HCT116 (cell line): ENCODE measurements at regions not wholly inside any gene's neighbourhood (a gene's known extent, or its start where the extent isn't known, plus 50 kb on each side); places are given as distances from the start of the nearest gene placed in this dataset.

Experiments used
- ATAC-seq: fragments of 200-7000 bp; cut with Tn5 transposase; 2 replicates; pipeline ENCODE4 v1.9.1; 2020; ENCODE audit warnings: mild to moderate bottlenecking, moderate library complexity
- BruUV-seq: library from RNA; stranded (reverse); fragments of 400-500 nt; replicated peaks from 2 replicates; lab custom pipeline; 2021; lab: Mats Ljungman, UMichigan
- CTCF ChIA-PET: fragments of 300-600 bp; sonication (Branson Sonifier 250); formaldehyde crosslinking; loops from one replicate; lab custom pipeline; 2021; ENCODE audit warnings: antibody characterized with exemption; lab: Charles Lee
- POLR2A ChIA-PET: fragments of 300-600, 350-600 bp; sonication (Branson Sonifier 250); formaldehyde crosslinking; loops from one replicate; lab custom pipeline; 2021; ENCODE audit warnings: antibody characterized with exemption; lab: Charles Lee
- RAD21 ChIA-PET, 2 experiments: fragments of 300-600 bp; sonication (Branson Sonifier 250); formaldehyde crosslinking; loops; one replicate each; lab custom pipeline; 2023; ENCODE audit warnings: low total read pairs in 2 of 2; ENCODE audit not compliant: uncharacterized antibody in 2 of 2, unreplicated experiment in 2 of 2, low non-redundant PET in 1 of 2; lab: Charles Lee
- DNase-seq: peaks from one replicate; pipeline ENCODE4 v3.0.0-alpha.2; 2010; ENCODE audit warnings: low read depth, low spot score
- H2AFZ ChIP-seq: fragments of 200-600 bp; shearing (Covaris generic), sonication (generic); 2 replicates; pipeline ENCODE4 v1.6.1; 2017; ENCODE audit warnings: low read depth, mixed run types, mixed read lengths, antibody characterized with exemption, low read length; ENCODE audit not compliant: poor library complexity, severe bottlenecking
- H3K27ac ChIP-seq: 2 replicates; pipeline ENCODE4 v1.5.1; 2012; ENCODE audit warnings: low read depth, low read length
- H3K27me3 ChIP-seq: fragments of 200-600 bp; sonication (generic); 2 replicates; pipeline ENCODE4 v1.6.1; 2016; ENCODE audit warnings: mixed run types, low read length, mixed read lengths; ENCODE audit not compliant: insufficient read depth
- H3K36me3 ChIP-seq, 2 experiments: fragments of 200-500 bp in 1 of 2; fragments of 200-600 bp in 1 of 2; sonication (Bioruptor generic) in 1 of 2; sonication (generic) in 1 of 2; 2 replicates each; pipeline versions ENCODE4 v1.5.1 to v1.6.1; 2014 to 2016; ENCODE audit warnings: low read length in 2 of 2, inconsistent platforms in 1 of 2, mixed read lengths in 1 of 2, mixed run types in 1 of 2; ENCODE audit not compliant: insufficient read depth in 2 of 2, control insufficient read depth in 1 of 2
- H3K4me1 ChIP-seq, 2 experiments: fragments of 200-600 bp in 1 of 2; sonication (generic) in 1 of 2; 2 replicates each; pipeline versions ENCODE4 v1.5.1 to v1.6.1; 2012 to 2017; ENCODE audit warnings: low read length in 2 of 2, inconsistent platforms in 1 of 2, mild to moderate bottlenecking in 1 of 2, mixed read lengths in 1 of 2, mixed run types in 1 of 2, moderate library complexity in 1 of 2; ENCODE audit not compliant: insufficient read depth in 2 of 2, control insufficient read depth in 1 of 2
- H3K4me2 ChIP-seq: fragments of 200-600 bp; sonication (generic); 2 replicates; pipeline ENCODE4 v1.6.1; 2017; ENCODE audit warnings: mixed run types, low read length, mixed read lengths
- H3K4me3 ChIP-seq, 2 experiments: fragments of 200-600 bp in 1 of 2; sonication (generic) in 1 of 2; replicated peaks in 1 of 2; 2 replicates each; pipeline ENCODE4 v1.5.1; 2011 to 2016; ENCODE audit warnings: low read length in 2 of 2, control low read depth in 1 of 2, low read depth in 1 of 2, mild to moderate bottlenecking in 1 of 2, mixed read lengths in 1 of 2, mixed run types in 1 of 2
- H3K79me2 ChIP-seq: fragments of 200-600 bp; sonication (generic); 2 replicates; pipeline ENCODE4 v1.6.1; 2017; ENCODE audit warnings: mild to moderate bottlenecking, mixed run types, low read length, moderate library complexity, mixed read lengths; ENCODE audit not compliant: insufficient read depth
- H3K9ac ChIP-seq: fragments of 200-600 bp; sonication (generic); 2 replicates; pipeline ENCODE4 v1.6.1; 2016; ENCODE audit warnings: low read length, mixed read lengths
- H3K9me2 ChIP-seq: fragments of 200-600 bp; sonication (generic), shearing (Covaris generic); 2 replicates; pipeline ENCODE4 v1.6.1; 2017; ENCODE audit warnings: mixed run types, mild to moderate bottlenecking, moderate library complexity; ENCODE audit not compliant: insufficient read depth
- H3K9me3 ChIP-seq, 2 experiments: fragments of 200-500 bp in 1 of 2; fragments of 200-600 bp in 1 of 2; sonication (Bioruptor generic) in 1 of 2; sonication (generic) in 1 of 2; 2 replicates each; pipeline ENCODE4 v1.6.1; 2014 to 2017; ENCODE audit warnings: low read length in 2 of 2, mixed read lengths in 2 of 2, inconsistent platforms in 1 of 2, low read depth in 1 of 2, mild to moderate bottlenecking in 1 of 2, mixed run types in 1 of 2, moderate library complexity in 1 of 2; ENCODE audit not compliant: control insufficient read depth in 1 of 2, insufficient read depth in 1 of 2
- H4K20me1 ChIP-seq: fragments of 200-600 bp; sonication (generic), shearing (Covaris generic); 2 replicates; pipeline ENCODE4 v1.6.1; 2017; ENCODE audit warnings: mixed run types, mild to moderate bottlenecking, moderate library complexity; ENCODE audit not compliant: insufficient read depth
- EZH2 ChIP-seq: fragments of 200-600 bp; sonication (generic); IDR thresholded peaks from 2 replicates; pipeline ENCODE4 v1.6.1; 2017; ENCODE audit warnings: antibody characterized with exemption, mixed run types
- EZH2phosphoT487 ChIP-seq: fragments of 200-600 bp; IDR thresholded peaks from 2 replicates; pipeline ENCODE4 v1.6.1; 2018; ENCODE audit warnings: antibody characterized with exemption, borderline replicate concordance
- FOSL1 ChIP-seq: IDR thresholded peaks from 2 replicates; pipeline ENCODE4 v1.6.1; 2012; ENCODE audit warnings: low read depth
- REST ChIP-seq: IDR thresholded peaks from 2 replicates; pipeline ENCODE4 v1.6.1; 2012; ENCODE audit warnings: low read depth
- SP1 ChIP-seq: IDR thresholded peaks from 2 replicates; pipeline ENCODE4 v1.6.1; 2012; ENCODE audit warnings: low read depth
- ZFX ChIP-seq: fragments of 450-650 bp; IDR thresholded peaks from 2 replicates; pipeline ENCODE4 v1.6.1; 2017
- intact Hi-C: fragments of 100-400 bp; cut with micrococcal nuclease; formaldehyde crosslinking; loops from 2 replicates; pipeline ENCODE4 v1.10.0; 2022
- TF ChIP-seq, protein P1 (sequence below): IDR thresholded peaks from 2 replicates; pipeline ENCODE4 v1.6.1; 2012

DNA sequence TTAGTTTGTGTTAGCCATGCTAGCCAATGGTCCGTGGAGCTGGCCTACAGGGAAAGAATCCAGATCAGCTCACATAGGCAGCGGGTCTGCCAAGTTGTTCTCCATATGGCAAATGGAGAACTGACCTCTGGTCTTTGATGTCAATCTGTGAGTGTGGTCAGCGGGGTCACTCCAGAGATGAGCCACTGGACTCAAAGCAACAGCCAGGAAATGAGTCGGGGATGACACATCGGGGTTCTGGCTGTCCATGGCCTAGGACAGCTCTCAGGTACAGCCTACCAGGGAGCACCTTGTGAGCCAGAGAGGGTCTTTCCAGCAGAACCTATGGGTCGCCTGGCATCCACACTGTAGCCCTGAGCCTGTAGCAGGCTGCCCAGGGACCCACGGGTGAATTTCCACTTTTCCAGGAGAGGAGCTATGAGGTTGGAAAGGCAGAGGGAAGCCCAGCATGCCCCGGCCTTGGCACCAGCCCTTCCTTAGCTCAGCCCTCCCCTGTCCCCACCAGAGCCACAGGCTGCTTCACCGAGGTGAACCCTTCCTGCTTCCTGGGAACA, 203.0 kb upstream of the TNRC6C start:
- Histone ChIP-seq H3K9me2 (no peaks in the 10 kb centered on the region), H3K9ac (no peak overlapping the region), H3K27ac (no peak overlapping the region), H3K36me3 (no peaks in the 10 kb centered on the region), H3K79me2 (no peaks in the 10 kb centered on the region), H3K4me1 (peaks cover 0 to 5% of the 10 kb centered on the region in 2 experiments; a peak in 1 of 4 replicates), H4K20me1 (no peaks in the 10 kb centered on the region), H3K4me3 (no peak overlapping the region)
- POLR2A ChIA-PET, result no interaction called here
- RAD21 ChIA-PET, result no interaction called here
- BruUV-seq, result no TSS peak
- CTCF ChIA-PET, result no interaction called here
- ATAC-seq, result no peak
- TF ChIP-seq REST, result no peak
- TF ChIP-seq SP1, result no peak
- TF ChIP-seq EZH2, result no peak
- no peak for TF ChIP-seq ZFX
- TF ChIP-seq, protein P1, sequence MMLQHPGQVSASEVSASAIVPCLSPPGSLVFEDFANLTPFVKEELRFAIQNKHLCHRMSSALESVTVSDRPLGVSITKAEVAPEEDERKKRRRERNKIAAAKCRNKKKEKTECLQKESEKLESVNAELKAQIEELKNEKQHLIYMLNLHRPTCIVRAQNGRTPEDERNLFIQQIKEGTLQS, result no peak
- peak; percentile 52 for TF ChIP-seq FOSL1
- no peak for TF ChIP-seq EZH2phosphoT487
- TF ChIP-seq, all 23 proteins: peak for 1
- Histone ChIP-seq H3K9me3 (peaks cover 0 to 4% of the 10 kb centered on the region in 2 experiments; a peak in 1 of 4 replicates), H2AFZ (no peak overlapping the region), H3K4me2 (peak overlapping the region; percentile 24; the same call in 1 of the 2 replicates), H3K27me3 (no peaks in the 10 kb centered on the region)
- intact Hi-C loops, result no loop called here
- DNase-seq, result no peak
